Lung microvascular endothelial cell (primary cell): ENCODE measurements at regions not wholly inside any gene's neighbourhood (a gene's known extent, or its start where the extent isn't known, plus 50 kb on each side); places are given as distances from the start of the nearest gene placed in this dataset.
"Not testable (repeated sequence)": the region's sequence is repeated elsewhere in the genome, so short reads cannot be mapped to it uniquely, and the experiment has no call there.

ENCODE experiments used
- DNase-seq, 2 donors: peaks; one replicate each; pipeline versions ENCODE4 v3.0.0 to v3.0.0-alpha.2; 2010; ENCODE audit warnings: low read depth in 2 of 2

DNA sequence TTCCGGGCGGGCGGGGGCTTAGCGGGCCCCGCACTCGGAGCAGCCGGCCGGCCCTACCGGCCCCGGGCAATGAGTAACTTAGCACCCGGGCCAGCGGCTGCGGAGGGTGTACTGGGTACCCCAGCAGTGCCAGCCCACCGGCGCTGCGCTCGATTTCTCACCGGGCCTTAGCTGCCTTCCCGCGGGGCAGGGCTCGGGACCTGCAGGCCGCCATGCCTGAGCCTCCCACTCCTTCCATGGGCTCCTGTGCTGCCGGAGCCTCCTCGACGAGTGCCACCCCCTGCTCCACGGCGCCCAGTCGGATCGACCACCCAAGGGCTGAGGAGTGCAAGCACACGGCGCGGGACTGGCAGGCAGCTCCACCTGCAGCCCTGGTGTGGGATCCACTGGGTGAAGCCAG, 427.1 kb downstream of the NAF1 start:
- not testable (repeated sequence) for DNase-seq

- DNase-seq = no peak
Measured at GRCh38 chr4:162732876-162733275, 433.8 kb downstream of the NAF1 start.

GRCh38 chr4:162727766-162728165, 438.9 kb downstream of the NAF1 start:
- no peak for DNase-seq

DNA sequence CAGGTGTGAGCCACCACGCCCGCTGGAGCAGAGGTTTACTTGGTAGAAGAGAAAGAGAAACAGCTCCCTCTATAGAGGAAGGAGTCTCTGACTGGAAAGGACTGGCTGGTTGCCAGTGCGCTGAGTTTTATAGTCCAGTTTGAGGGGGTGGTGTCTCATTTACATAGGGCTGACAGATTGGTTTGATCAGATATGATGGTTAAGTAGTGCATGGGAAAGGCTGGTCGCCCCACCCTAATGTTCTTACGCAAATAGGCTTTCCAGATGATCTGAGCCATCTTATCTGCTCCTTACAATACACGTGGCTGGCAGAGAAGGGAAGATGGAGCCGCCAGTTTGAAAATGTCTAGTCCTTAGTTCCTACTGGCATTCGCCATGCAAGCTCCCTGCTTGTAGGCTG, 439.5 kb downstream of the NAF1 start:
- no peak for DNase-seq

DNA sequence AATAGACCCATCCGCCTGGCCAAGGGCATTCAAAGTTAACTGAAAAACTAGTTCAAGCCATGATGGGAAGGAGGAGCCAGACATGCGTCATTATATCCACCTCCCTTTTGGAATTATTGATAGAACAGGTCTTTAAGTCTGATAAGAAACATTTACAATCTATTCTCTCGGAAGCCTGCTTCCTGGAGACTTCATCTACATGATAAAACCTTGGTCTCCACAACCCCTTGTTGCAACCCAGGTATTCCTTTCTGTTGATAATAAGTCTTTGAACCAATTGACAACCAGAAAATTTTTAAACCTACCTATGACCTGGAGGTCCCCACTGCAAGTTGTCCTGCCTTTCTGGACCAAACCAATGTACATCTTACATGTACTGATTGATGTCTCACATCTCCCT, 451.3 kb downstream of the NAF1 start:
- no peak for DNase-seq

GRCh38 chr4:162707962-162708361, 458.7 kb downstream of the NAF1 start:
- no peak for DNase-seq

- peak in 1 of 2 donors; percentile 15 for DNase-seq
Measured at GRCh38 chr4:162706632-162707031, 460.1 kb downstream of the NAF1 start.

GRCh38 chr4:162706051-162706450, 460.6 kb downstream of the NAF1 start:
- no peak for DNase-seq

- no peak for DNase-seq
Measured at GRCh38 chr4:162705130-162705803, 461.4 kb downstream of the NAF1 start.

GRCh38 chr4:162700815-162701361, 465.8 kb downstream of the NAF1 start:
- peak in 1 of 2 donors; percentile 66 for DNase-seq

DNA sequence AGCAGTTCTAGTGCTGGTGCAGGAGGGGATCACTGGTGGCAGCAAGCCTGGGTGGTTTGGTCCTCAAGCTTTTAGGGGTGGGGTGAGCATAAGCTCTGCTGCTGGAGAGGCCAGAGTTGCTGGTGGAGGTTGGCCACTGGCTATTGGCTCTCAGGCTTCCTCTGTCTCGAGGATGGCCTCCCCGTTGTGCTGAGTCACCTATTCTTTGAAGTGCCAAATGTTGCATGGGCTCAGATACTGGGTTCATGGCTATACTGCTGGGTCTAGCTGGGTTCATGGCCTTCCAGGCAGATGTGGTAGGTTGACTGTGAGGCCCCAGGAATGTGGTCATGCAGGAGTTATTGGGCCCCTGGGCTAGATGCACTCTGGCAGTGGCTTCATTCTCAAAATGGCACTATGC, 466.3 kb downstream of the NAF1 start:
- DNase-seq = no peak

- no peak for DNase-seq
Measured at GRCh38 chr4:162699629-162700028, 467.1 kb downstream of the NAF1 start.

DNA sequence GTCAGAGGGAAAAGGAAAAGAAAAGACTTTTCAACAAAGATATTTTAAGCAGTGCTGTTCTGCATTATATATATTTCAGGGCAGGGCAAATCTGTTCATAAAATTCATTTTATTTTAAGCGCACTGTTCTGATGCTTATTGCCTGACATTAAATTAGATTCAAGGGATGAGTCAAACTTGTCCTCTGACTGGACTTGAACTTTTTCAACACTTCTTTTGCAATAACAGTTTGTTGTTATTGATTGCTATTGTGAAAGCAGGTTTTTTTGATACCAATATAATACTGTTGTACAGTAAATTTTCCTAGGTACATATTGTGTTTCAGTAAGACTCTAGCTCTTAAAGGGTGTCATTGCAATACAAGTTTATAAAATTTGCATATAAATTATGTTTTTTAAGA, 481.3 kb downstream of the NAF1 start:
- DNase-seq = no peak

DNA sequence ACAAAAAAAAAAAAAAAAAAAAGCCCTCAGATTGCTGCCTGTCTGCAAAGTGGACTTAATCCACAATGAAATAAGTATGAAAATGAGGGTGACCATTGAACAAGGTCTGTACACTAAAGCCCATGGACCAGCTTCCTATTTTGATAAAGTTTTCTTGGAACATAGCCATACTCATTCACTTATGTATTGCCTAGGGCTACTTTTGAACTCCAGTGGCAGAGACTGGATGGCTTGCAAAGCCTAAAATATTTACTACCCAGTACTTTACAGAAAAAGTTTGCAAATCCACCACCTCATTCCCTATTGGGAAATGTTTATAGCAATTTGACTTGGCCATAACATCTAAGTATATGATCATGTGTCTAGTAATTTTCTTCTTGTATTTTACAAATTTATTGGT, 481.7 kb downstream of the NAF1 start:
- DNase-seq = peak in 1 of 2 donors; percentile 24

DNA sequence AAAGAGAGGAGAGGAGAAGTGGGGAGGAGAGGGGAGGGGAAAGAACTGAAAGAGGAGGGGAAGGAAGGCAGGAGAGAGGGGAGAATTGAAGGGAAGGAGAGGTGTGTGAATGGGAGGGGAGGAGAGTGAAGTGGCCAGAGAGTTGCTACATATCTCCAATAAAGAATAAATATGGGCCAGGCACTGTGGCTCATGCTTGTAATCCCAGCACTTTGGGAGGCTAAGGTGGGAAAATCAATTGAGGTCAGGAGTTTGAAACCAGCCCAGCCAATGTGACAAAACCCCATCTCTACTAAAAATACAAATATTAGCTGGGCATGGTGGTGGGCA, 482.4 kb downstream of the NAF1 start:
- DNase-seq = no peak

GRCh38 chr4:162683659-162684370, 482.9 kb downstream of the NAF1 start:
- DNase-seq = no peak

DNA sequence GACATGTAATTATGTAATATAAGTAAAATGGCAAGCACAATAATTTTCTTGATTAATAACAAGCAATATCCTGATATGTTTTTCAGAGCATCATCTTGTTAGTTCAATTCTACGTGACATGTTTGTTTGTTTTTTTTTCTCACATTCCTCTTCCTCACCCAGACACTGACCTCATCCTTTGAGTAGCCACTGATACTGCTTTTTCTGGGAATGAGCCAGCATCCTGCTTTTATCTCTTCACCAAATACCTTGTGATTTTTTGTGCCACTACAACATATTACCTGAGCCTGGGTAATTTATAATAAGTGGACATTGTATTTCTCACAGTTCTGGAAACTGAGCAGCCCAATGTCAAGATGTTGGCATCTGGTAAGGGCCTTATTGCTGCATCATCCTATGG, 484.0 kb downstream of the NAF1 start:
- peak in 1 of 2 donors; percentile 41 for DNase-seq

GRCh38 chr4:162681212-162681611, 485.5 kb downstream of the NAF1 start:
- no peak for DNase-seq

DNA sequence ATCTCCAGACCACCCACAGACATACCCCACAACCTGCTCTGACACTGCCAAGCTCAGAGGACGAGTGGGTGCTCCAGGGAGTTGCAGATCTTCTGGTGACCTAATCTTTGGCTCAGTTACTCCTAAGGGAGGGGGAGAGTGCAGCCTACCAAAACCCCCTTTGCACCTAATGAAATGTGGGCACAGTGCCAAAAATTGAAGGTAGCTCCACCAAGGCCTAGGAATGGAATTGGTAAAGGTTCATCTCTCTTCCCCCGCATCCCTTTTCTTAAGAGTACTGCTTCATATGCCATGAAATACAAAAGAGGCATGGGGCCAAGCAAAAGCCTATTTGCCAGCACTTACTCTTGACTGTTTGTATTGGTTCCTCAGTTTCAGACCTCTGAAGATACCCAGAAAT, 491.0 kb downstream of the NAF1 start:
- DNase-seq = no peak

GRCh38 chr4:162661913-162662312, 498.1 kb upstream of the FSTL5 start:
- no peak for DNase-seq

GRCh38 chr4:162659716-162660115, 495.9 kb upstream of the FSTL5 start:
- no peak for DNase-seq

DNA sequence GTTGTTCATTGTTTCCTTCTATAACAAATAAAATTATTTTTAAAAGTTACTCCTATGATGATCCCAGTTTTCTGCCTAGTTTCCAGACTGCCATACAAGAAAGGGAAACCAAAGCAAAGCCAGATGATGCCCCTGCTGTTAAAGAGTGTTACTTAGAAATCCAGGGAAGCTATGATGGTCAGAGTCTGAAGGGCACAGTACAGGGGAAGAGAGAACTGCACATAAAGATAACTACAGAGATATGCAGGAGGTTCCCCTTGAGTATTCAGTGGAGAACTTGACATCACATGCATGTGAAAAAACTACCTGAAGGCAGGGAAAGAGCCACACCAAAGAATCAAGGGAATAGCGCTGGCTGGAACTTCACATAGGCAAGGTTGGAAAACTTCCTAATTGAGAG, 494.2 kb upstream of the FSTL5 start:
- no peak for DNase-seq

DNA sequence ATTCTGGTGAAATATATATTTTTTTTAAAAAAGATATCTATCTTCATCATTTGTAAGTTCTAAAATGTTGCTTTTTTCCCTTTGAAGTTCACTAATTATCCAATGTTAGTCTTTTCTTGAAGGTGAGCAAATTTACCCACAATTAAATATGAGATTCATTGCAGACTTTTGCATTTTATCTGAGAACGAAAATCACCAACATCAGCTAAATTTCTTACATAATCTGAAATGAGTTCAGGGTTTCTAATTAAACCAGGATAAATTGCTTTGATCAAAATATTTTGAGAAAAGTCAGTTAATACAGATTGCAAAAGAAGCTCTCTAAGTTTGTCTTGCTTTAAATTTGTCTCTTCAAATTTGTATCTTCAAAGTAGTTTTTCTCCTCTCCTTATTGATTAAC, 486.4 kb upstream of the FSTL5 start:
- DNase-seq = no peak
